HG03521 (cell line): ENCODE measurements at regions not wholly inside any gene's neighbourhood (a gene's known extent, or its start where the extent isn't known, plus 50 kb on each side); places are given as distances from the start of the nearest gene placed in this dataset.
"Not testable (repeated sequence)": the region's sequence is repeated elsewhere in the genome, so short reads cannot be mapped to it uniquely, and the experiment has no call there.

Experiments used
- ATAC-seq: cut with Tn5 transposase; IDR thresholded peaks from one replicate; pipeline ENCODE4 v1.9.1; 2021; ENCODE audit warnings: mild to moderate bottlenecking, moderate library complexity; ENCODE audit not compliant: unreplicated experiment

GRCh38 chr2:185475914-185476313 lies 262.7 kb upstream of the FSIP2 start:
- ATAC-seq = no peak

- no peak for ATAC-seq
Observed at GRCh38 chr2:185477452-185477851, 261.2 kb upstream of the FSIP2 start.

GRCh38 chr2:185484602-185485001 lies 254.0 kb upstream of the FSIP2 start:
- ATAC-seq = no peak

- no peak for ATAC-seq
Observed at GRCh38 chr2:185502351-185502750, 236.3 kb upstream of the FSIP2 start.

GRCh38 chr2:185507719-185508118 lies 230.9 kb upstream of the FSIP2 start:
- ATAC-seq = no peak

- ATAC-seq = no peak
Observed at GRCh38 chr2:185510060-185510459, 228.5 kb upstream of the FSIP2 start.

- no peak for ATAC-seq
Observed at GRCh38 chr2:185511925-185512324, 226.7 kb upstream of the FSIP2 start.

- ATAC-seq = no peak
Observed at GRCh38 chr2:185522472-185522871, 216.1 kb upstream of the FSIP2 start.

- not testable (repeated sequence) for ATAC-seq
Observed at GRCh38 chr2:185524242-185524641, 214.4 kb upstream of the FSIP2 start.

- no peak for ATAC-seq
Observed at GRCh38 chr2:185526161-185526560, 212.4 kb upstream of the FSIP2 start.

- ATAC-seq = no peak
Observed at GRCh38 chr2:185531721-185532120, 206.9 kb upstream of the FSIP2 start.

GRCh38 chr2:185537689-185538088 lies 200.9 kb upstream of the FSIP2 start:
- no peak for ATAC-seq

GRCh38 chr2:185567196-185567595 lies 171.4 kb upstream of the FSIP2 start:
- no peak for ATAC-seq

GRCh38 chr2:185567940-185568339 lies 170.7 kb upstream of the FSIP2 start:
- no peak for ATAC-seq

GRCh38 chr2:185578322-185578721 lies 160.3 kb upstream of the FSIP2 start:
- no peak for ATAC-seq

GRCh38 chr2:185583058-185583816 lies 155.4 kb upstream of the FSIP2 start:
- no peak for ATAC-seq

- not testable (repeated sequence) for ATAC-seq
Observed at GRCh38 chr2:185585165-185585564, 153.4 kb upstream of the FSIP2 start.

GRCh38 chr2:185591276-185591675 lies 147.3 kb upstream of the FSIP2 start:
- not testable (repeated sequence) for ATAC-seq

GRCh38 chr2:185607945-185608344 lies 130.7 kb upstream of the FSIP2 start:
- no peak for ATAC-seq

- ATAC-seq = no peak
Observed at GRCh38 chr2:185608799-185609198, 129.8 kb upstream of the FSIP2 start.

GRCh38 chr2:185610301-185610700 lies 128.3 kb upstream of the FSIP2 start:
- no peak for ATAC-seq

GRCh38 chr2:185618625-185619024 lies 120.0 kb upstream of the FSIP2 start:
- ATAC-seq = no peak

- no peak for ATAC-seq
Observed at GRCh38 chr2:185625604-185626003, 113.0 kb upstream of the FSIP2 start.
